ENCODE measurements at regions not wholly inside any gene's neighbourhood (a gene's known extent, or its start where the extent isn't known, plus 50 kb on each side); places are given as distances from the start of the nearest gene placed in this dataset.

DNA sequence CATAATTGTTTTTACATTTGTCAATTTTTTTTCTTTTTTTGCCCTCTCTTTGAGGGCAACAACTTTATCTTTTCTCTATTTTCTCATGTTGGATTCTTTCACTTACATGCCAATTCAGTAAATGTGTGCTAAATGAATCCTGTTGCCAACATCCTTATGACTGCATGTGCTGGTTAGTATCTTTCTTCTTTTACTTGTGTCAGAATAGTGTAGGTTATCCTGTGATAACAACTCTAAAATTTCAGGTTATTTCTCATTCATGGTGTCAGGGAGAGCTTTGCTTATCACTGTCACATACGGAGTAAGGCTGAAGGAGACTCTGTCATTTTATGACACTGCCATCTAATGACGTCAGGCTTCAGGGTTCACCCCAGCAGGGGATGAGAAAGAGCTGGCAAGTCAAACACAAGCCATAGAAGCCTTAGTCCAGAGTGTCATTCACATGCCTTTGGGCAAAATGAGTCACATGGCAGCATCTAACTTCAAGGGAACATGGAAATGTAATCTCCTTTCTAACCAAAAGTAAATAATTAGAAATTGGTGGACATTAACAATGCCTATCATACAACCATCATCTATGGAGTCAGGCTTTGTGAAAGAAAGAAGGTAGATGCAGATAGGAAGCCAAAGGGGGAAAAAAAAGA is 242.5 kb upstream of the ATP2B1 start:
- TF ChIP-seq POLR2A (IDR thresholded peaks at IDR 0.05) (no peak), CTCF (IDR thresholded peaks at IDR 0.05) (no peak), POLR2AphosphoS5 (IDR thresholded peaks at IDR 0.05; ENCODE audit: insufficient read depth in 1 of 2, low read depth in 1 of 2) (no peak)
- DNase-seq (ENCODE audit: extremely low spot score in 2 of 2): no peak
- Histone ChIP-seq H3K9me3 (no peaks in the 10 kb centered on the region), H3K27ac (no peak overlapping the region), H3K27me3 (no peaks in the 10 kb centered on the region), H3K4me1 (peaks cover 40% of the 10 kb centered on the region), H3K4me3 (no peak overlapping the region), H3K36me3 (no peaks in the 10 kb centered on the region)
- intact Hi-C loops (cut with DNase I): no loop called here

DNA sequence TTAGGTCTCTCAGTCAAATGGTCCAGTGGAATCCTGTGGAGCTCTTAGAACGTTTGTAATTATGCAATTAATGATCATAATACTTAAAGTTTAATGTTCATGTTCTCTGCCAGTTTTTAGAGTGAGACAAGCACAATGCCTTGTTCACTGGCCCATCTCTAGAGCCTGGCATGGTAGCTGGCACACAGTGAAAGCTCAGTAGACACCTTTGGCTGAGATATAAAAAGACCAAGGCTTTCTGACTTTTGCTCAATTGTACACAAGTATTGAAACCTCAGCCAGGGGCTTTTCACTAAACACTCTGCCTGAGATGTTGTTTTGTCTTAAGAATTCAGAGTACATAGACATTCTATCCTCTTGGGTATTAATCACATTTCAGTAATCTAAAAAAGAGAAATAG is 241.8 kb upstream of the ATP2B1 start:
- no peak for DNase-seq (ENCODE audit: extremely low spot score in 2 of 2)
- intact Hi-C loops (cut with DNase I): no loop called here
- Histone ChIP-seq H3K27me3 (no peaks in the 10 kb centered on the region), H3K9me3 (no peaks in the 10 kb centered on the region), H3K4me3 (no peak overlapping the region), H3K4me1 (peaks cover 40% of the 10 kb centered on the region), H3K27ac (peak overlapping the region; percentile 66), H3K36me3 (no peaks in the 10 kb centered on the region)
- no peak for TF ChIP-seq CTCF (IDR thresholded peaks at IDR 0.05)
- TF ChIP-seq POLR2AphosphoS5 (IDR thresholded peaks at IDR 0.05; ENCODE audit: insufficient read depth in 1 of 2, low read depth in 1 of 2): no peak
- TF ChIP-seq POLR2A (IDR thresholded peaks at IDR 0.05): no peak

DNA sequence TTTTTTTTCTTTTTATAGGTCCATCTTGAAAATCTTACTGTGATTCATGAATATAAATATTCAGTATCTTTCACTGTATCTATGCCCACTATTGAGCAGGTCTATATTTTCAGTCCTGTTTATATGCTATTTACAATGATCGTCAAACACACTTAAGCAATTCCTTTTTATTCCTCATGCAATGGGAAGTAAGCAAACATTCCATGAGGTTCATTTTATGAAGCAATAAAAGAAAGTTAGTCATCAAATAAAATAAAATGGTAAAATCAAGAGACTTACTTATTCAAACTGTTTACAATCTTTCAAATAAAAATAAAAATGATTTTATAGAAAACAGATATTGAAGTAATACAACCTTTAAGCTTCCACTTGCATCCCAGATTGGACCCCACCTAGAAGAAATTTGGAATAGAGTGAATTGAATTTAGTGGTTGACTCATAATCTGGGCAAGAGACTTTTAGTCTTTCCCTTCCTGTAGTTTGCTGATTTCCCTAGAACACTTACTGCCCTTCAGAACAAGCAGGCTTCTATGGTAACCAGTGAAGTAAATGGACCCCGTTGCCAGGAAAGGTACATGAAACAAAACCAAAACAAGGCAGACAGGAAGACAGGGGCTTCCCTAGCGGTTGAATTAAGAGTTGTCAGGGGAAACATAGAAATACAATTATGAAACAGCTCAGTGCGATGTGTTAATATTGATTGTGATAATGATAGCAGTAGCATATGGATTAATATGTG is 241.0 kb upstream of the ATP2B1 start:
- intact Hi-C loops (cut with DNase I): no loop called here
- DNase-seq (ENCODE audit: extremely low spot score in 2 of 2): no peak
- Histone ChIP-seq H3K27me3 (no peaks in the 10 kb centered on the region), H3K4me1 (peaks cover 40% of the 10 kb centered on the region), H3K27ac (peak overlapping the region; percentile 66), H3K9me3 (no peaks in the 10 kb centered on the region), H3K36me3 (no peaks in the 10 kb centered on the region), H3K4me3 (no peak overlapping the region)
- TF ChIP-seq POLR2AphosphoS5 (IDR thresholded peaks at IDR 0.05; ENCODE audit: insufficient read depth in 1 of 2, low read depth in 1 of 2): peak; percentile 51 to 76
- TF ChIP-seq POLR2A (IDR thresholded peaks at IDR 0.05): no peak
- TF ChIP-seq CTCF (IDR thresholded peaks at IDR 0.05): peak in 1 of 3 experiments; percentile 29

DNA sequence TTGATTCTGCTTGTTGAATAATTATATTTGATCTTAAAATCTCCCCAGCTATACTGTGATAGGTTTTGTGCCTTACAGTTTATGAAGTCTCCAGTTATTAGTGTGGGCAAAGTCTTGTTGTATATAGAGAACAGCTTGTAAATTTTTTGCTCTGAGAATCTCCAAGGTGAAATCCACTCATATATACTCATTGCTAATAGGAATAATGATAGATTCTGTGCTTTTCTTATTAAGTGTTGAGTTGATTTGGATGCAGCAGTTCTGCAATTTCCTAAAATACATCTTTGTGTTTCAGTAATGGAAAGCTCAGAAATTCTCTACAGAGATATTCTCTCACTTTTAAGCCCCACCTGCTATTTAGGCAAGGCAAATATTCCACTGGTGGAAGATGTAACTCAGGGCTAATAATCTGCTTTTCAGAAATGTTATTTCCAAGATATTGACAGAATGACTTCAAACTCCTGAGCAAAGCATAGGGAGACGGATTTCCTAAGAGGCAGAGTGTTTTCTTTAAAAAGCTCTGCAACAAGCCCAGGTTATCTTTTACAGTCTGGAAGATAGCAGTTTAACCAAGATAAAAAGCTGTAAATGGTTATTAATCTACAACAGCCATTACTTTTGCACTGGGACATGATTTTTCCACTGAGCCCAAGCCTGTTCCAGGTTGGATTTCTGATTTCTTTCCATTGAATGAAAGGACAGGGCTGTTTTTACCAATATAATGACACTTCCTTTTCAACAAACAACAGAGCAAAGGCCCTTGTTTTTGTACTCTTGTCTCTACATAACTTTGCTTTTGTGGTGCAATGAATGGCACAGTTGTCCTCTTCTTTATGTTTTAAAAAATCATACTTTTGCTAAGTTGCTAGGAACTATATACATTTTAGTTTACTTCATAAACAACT is 239.9 kb upstream of the ATP2B1 start:
- intact Hi-C loops (cut with DNase I): no loop called here
- H3K4me1 ChIP-seq: peaks cover 40% of the 10 kb centered on the region

More for the DNA sequence above, 239.9 kb upstream of the ATP2B1 start:
- Histone ChIP-seq H3K36me3 (no peaks in the 10 kb centered on the region), H3K4me3 (no peak overlapping the region), H3K27me3 (no peaks in the 10 kb centered on the region), H3K27ac (peak overlapping the region; percentile 66), H3K9me3 (no peaks in the 10 kb centered on the region)
- no peak for DNase-seq (ENCODE audit: extremely low spot score in 2 of 2)
- TF ChIP-seq POLR2A (IDR thresholded peaks at IDR 0.05) (no peak), POLR2AphosphoS5 (IDR thresholded peaks at IDR 0.05; ENCODE audit: insufficient read depth in 1 of 2, low read depth in 1 of 2) (no peak), CTCF (IDR thresholded peaks at IDR 0.05) (no peak)

Data from vagina (tissue), 2 donors.